ENCODE measurements at regions not wholly inside any gene's neighbourhood (a gene's known extent, or its start where the extent isn't known, plus 50 kb on each side); places are given as distances from the start of the nearest gene placed in this dataset.

GRCh38 chr13:107518292-107518691, 697.0 kb downstream of the LIG4 start:
- ChIA-PET CTCF (no interaction called here), POLR2A (ENCODE audit: low non-redundant PET) (no interaction called here)
- intact Hi-C loops (cut with micrococcal nuclease; ENCODE audit: unreplicated experiment): no loop called here
- Histone ChIP-seq H3K4me3 (ENCODE audit: low read depth, low read length, poor library complexity, severe bottlenecking) (no peak overlapping the region), H3K27ac (ENCODE audit: low read depth, low read length, poor library complexity, severe bottlenecking) (no peak overlapping the region), H3K9me3 (ENCODE audit: low read depth, low read length, poor library complexity, severe bottlenecking) (no peaks in the 10 kb centered on the region), H3K4me1 (ENCODE audit: insufficient read depth, low read length, poor library complexity, severe bottlenecking) (no peaks in the 10 kb centered on the region), H3K36me3 (ENCODE audit: insufficient read depth, low read length, poor library complexity, severe bottlenecking) (no peaks in the 10 kb centered on the region), H3K27me3 (replicated peaks; ENCODE audit: insufficient read depth, low read depth, low read length, poor library complexity) (no peaks in the 10 kb centered on the region)
- DNase-seq (ENCODE audit: low spot score): peak; percentile 22
- no peak for TF ChIP-seq CTCF (conservative IDR thresholded peaks at IDR 0.05; ENCODE audit: low read depth, low read length)
- TF ChIP-seq EZH2 (IDR thresholded peaks at IDR 0.05; ENCODE audit: borderline replicate concordance, low read depth, low read length, poor library complexity, severe bottlenecking): no peak
- BruUV-seq (replicated peaks): no TSS peak

DNA sequence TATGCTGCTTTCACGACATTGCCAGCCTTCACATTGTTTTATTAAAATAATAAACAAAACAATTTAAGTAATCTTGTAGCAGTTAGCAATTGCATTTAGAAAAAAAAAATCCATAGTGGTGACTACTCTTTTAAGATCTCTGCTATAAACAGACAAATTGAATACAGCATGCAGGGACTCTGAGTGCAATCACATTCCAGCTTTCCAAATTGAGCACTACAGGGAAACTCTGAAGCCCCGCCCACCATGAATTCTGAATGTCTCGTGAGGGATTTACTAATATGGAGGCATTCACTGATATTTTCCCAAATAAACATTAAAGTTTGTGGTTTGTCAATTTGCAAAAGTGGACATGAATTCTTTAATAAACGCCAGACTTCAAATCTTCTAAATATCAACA, 698.8 kb downstream of the LIG4 start:
- Histone ChIP-seq H3K36me3 (ENCODE audit: insufficient read depth, low read length, poor library complexity, severe bottlenecking) (no peaks in the 10 kb centered on the region), H3K27me3 (replicated peaks; ENCODE audit: insufficient read depth, low read depth, low read length, poor library complexity) (no peaks in the 10 kb centered on the region), H3K4me1 (ENCODE audit: insufficient read depth, low read length, poor library complexity, severe bottlenecking) (no peaks in the 10 kb centered on the region), H3K4me3 (ENCODE audit: low read depth, low read length, poor library complexity, severe bottlenecking) (no peak overlapping the region), H3K27ac (ENCODE audit: low read depth, low read length, poor library complexity, severe bottlenecking) (no peak overlapping the region), H3K9me3 (ENCODE audit: low read depth, low read length, poor library complexity, severe bottlenecking) (no peaks in the 10 kb centered on the region)
- no TSS peak for BruUV-seq (replicated peaks)
- DNase-seq (ENCODE audit: low spot score): peak; percentile 6
- intact Hi-C loops (cut with micrococcal nuclease; ENCODE audit: unreplicated experiment): no loop called here
- no peak for TF ChIP-seq EZH2 (IDR thresholded peaks at IDR 0.05; ENCODE audit: borderline replicate concordance, low read depth, low read length, poor library complexity, severe bottlenecking)
- no peak for TF ChIP-seq CTCF (conservative IDR thresholded peaks at IDR 0.05; ENCODE audit: low read depth, low read length)
- CTCF ChIA-PET: no interaction called here
- POLR2A ChIA-PET (ENCODE audit: low non-redundant PET): no interaction called here

DNA sequence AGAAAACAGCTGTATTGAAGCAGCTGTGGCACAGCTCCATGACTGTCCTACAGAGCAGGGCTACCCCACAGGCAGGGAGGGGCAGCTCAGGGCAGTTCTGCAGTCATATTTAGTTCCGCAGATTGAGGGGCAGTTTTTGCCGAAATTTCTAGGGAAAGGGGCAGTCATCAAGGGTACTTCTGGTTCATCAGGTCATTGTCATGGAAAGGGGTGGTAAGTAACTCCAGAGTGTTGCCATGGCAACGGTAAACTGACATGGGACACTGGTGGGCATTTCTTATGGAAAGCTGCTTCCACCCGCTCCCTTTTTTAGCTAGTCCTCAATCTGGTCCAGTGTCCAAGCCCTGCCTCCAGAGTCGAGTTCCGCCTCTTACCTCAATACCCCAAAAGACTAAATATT, 702.8 kb downstream of the LIG4 start:
- ChIA-PET POLR2A (ENCODE audit: low non-redundant PET) (no interaction called here), CTCF (no interaction called here)
- intact Hi-C loops (cut with micrococcal nuclease; ENCODE audit: unreplicated experiment): no loop called here
- H3K27me3 ChIP-seq (replicated peaks; ENCODE audit: insufficient read depth, low read depth, low read length, poor library complexity): peaks cover 4% of the 10 kb centered on the region
- H3K4me1 ChIP-seq (ENCODE audit: insufficient read depth, low read length, poor library complexity, severe bottlenecking): no peaks in the 10 kb centered on the region
- H3K9me3 ChIP-seq (ENCODE audit: low read depth, low read length, poor library complexity, severe bottlenecking): no peaks in the 10 kb centered on the region
- H3K36me3 ChIP-seq (ENCODE audit: insufficient read depth, low read length, poor library complexity, severe bottlenecking): no peaks in the 10 kb centered on the region
- DNase-seq (ENCODE audit: low spot score): no peak
- no TSS peak for BruUV-seq (replicated peaks)
- no peak for TF ChIP-seq EZH2 (IDR thresholded peaks at IDR 0.05; ENCODE audit: borderline replicate concordance, low read depth, low read length, poor library complexity, severe bottlenecking)
- TF ChIP-seq CTCF (conservative IDR thresholded peaks at IDR 0.05; ENCODE audit: low read depth, low read length): no peak
- H3K27ac ChIP-seq (ENCODE audit: low read depth, low read length, poor library complexity, severe bottlenecking): no peak overlapping the region
- no peak overlapping the region for H3K4me3 ChIP-seq (ENCODE audit: low read depth, low read length, poor library complexity, severe bottlenecking)

All from A673 (cell line).